ENCODE measurements at regions not wholly inside any gene's neighbourhood (a gene's known extent, or its start where the extent isn't known, plus 50 kb on each side); places are given as distances from the start of the nearest gene placed in this dataset.
"Not testable (repeated sequence)": the region's sequence is repeated elsewhere in the genome, so short reads cannot be mapped to it uniquely, and the experiment has no call there.

DNA sequence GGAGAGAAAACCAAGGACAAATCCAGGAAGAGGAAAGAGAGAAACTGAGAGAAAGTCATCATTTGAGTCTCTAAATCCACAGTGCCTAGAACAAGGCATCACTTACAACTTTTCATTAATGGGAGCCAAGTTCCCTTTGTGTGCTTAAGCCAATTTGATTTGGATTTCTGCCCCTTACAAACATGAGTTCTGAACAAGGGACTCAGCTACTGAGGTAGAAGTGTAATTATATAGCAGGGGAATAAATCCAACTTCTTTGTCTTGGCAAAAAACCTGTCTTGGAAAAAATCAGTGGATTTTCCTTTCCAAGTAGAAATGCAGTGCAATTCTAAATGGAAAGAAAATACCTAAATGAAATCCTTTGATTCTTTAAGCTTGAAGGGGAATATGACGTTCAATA is 307.2 kb upstream of the CNTN3 start:
- no peak for DNase-seq

DNA sequence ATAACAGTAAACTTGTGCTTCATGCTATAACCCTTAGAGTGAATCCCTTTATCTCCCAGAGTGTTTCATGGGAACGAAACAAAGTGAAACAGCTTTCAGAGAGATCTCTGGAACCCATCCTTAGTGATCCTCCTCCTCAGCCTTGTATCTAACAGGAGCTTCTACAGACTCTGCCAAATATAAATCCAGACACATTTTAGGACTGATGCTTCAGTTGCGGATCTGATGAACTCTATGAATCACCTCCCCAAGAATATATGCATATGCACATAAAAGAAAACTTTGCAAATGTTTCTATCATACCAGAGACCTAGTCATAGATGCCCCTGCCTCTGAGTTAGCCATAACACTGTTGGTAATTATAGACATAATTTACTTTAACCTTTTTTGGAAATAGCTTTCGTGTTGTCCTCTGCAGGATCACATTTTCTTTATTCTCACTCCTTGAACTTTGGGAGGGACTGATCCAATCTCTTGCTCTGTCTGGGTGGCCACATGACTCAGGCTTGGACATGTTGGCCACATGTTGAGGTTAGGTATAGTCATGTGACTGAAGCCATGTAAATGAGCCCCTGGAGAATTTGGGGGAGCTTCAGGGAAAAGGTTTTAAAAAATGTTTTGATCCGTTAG is 306.4 kb upstream of the CNTN3 start:
- no peak for DNase-seq

DNA sequence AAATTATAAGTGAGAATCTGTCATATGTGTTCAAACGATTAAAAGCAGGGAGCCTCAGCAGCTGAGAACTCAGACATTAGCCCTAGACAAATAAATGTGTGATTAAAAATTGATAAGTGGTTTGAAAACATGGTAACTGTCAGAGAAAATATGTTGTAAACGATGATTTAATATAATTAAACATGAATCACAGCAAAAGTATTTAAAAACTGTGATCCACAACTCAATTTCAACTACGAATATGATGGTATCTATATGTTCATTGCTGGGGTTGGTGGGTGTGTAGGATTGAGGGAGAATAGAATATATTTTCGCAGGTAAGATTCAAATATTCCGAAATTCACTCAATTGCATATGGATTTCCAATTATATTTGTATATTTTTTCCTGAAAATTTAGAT is 302.2 kb upstream of the CNTN3 start:
- no peak for DNase-seq

DNA sequence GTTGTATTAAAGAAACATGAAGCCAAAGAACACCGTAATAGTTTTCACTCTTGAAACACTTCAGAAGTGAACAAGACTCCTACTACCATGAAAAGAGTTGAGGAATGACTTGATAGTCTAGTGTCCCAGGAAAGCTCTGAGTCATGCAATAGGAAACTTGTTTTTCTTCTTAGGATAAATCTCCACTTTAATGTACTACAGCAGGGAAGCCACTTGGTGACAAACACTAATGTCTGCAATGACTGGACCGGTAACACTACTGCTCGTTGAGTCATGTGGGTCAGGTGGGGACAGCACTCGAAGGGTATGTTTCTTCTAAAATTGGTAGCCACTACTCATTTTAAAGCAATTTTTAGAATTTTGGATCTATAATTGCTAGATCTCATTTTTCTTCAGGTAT is 291.7 kb upstream of the CNTN3 start:
- no peak for DNase-seq

DNA sequence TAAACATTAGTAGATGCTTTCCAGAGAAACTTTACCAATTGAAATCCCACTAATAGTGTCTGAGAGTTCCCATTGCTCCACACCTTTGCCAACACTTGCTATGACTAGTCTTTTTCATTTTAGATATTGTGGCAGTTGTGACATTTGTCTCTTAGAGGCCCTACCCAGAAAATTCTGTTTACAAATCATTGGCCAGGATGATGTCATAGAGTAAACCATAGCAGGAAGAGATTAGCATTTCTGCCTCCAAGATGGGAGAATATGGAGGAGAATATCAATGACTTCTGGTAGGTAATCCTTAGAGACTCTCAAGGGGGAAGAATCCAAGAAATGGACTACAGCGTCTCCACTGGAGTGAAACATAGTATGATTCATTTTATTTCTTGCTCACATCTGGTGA is 291.0 kb upstream of the CNTN3 start:
- DNase-seq = no peak

DNA sequence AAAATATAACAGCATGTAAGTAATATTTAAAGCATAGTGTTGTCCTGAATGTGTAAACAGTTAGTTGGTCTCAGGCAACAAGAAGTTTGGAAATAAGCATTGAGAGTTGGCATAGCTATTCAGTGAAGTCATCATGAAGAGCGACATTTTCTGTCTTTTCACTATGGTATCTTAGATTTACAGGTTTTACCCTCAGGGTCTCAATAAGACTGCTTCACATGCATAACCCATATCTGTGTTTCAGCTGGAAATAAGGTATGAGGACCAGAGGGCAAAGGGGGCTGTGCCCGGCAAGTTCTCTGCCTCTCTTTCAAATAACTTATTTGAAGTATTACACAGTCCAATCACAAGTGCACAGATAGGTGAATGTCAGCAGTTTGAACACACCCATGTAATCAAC is 290.2 kb upstream of the CNTN3 start:
- DNase-seq = no peak

DNA sequence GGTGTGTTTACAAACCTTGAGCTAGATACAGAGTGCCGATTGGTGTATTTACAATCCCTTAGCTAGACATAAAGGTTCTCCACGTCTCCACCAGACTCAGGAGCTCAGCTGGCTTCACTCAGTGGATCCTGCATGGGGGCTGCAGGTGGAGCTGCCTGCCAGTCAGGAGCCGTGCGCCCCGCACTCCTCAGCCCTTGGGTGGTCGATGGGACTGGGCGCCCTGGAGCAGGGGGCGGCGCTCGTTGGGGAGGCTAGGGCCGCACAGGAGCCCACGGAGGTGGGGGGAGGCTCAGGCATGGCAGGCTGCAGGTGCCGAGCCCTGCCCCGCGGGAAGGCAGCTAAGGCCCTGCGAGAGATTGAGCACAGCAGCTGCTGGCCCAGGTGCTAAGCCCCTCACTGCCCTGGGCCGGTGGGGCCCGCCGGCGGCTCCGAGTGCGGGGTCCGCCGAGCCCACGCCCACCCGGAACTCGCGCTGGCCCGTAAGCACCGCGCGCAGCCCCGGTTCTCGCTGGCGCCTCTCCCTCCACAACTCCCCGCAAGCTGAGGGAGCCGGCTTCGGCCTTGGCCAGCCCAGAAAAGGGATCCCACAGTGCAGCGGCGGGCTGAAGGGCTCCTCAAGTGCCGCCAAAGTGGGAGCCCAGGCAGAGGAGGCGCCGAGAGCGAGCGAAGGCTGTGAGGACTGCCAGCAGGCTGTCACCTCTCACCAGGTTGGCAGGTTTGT is 285.5 kb upstream of the CNTN3 start:
- DNase-seq = not testable (repeated sequence)

DNA sequence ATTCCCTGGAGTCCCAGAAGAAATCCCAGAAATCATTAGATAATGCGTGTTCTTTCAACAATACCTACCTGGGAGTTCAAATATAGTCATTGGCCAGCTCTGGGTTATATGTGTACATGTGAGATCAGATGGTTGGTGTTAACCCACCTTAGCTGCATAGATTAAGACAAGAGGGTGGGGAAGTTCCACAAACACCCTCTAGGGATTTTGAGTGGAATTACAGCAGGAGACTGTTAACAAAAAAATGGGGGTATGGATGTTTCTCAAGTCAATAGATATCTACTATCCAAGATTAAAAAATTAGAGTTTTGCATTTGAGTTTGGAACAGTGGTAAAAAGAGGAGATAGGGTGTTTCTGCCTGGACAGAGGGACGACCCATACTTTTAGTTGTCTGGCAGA is 282.5 kb upstream of the CNTN3 start:
- no peak for DNase-seq

DNA sequence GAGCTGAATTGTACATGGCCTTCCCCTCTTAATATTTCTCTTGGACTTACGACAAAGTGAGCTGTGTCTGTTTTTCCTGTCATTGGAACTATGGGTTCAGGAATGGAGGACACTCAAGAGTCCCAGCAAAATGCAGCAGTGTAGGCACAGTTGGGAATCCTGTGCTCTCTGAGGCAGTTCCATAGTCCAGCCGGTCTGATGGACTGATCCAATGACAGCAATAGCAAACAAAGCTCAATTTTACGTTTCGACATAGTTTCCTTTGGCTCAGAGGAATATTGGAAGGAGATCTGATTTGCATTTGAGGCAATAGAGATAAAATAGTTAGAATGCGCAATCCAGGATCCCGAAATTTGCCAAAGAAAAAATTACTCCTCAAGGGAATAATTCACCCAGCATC is 276.9 kb upstream of the CNTN3 start:
- DNase-seq = no peak

DNA sequence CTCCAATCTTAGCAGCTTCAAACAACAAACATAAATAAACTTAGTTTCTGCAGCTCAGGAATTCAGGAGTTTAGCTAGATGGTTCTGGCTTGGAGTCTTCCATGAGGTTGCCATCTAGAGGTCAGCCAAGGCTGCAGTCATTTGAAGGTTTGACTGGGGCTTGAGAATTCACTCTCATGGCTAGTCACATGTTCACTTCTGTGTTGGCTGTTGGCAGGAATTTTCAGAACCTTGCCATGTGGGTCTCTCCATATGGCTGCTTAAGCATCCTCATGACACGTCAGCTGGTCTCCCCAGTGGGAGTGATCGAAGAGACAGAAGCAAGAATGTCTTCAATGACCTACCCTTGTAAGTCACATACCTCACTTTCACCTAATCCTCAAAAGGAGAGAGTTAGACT is 269.2 kb upstream of the CNTN3 start:
- no peak for DNase-seq

DNA sequence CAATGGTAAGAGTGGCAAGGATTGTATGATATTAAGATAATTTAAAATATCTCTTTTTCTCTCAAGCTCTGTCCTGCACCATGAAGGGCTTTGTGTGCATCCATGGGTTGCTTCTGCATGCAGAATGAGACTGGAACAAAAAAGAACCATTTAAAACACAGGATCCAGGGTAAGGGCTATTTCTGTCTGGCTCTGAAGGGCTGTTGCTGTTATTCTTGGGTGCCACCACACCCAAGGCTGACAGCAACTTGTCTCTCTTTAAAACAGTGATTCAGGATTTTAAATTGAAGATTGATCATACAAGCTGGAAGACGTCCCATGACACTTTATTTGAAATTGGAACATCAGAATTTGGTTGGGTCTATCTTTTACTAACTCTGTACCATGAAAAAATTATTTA is 268.8 kb upstream of the CNTN3 start:
- DNase-seq = no peak

DNA sequence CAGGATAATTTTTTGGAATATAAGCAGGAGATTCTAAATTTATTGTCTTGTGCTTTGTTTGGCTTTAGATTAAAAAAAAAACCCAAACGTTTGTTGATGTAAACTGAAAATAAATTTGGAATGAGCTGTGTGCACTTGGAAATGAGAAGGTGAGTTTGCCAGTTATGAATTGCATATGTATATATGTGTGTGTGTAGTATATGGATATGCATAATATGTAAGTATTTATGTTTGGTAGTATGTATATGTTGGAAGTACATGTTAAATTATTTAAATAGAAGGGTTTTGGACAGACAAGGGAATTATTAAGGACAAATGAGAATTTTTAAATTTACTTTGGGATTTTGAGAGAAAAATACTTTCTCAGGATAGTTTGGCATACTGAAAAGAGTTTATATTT is 265.8 kb upstream of the CNTN3 start:
- DNase-seq = no peak

DNA sequence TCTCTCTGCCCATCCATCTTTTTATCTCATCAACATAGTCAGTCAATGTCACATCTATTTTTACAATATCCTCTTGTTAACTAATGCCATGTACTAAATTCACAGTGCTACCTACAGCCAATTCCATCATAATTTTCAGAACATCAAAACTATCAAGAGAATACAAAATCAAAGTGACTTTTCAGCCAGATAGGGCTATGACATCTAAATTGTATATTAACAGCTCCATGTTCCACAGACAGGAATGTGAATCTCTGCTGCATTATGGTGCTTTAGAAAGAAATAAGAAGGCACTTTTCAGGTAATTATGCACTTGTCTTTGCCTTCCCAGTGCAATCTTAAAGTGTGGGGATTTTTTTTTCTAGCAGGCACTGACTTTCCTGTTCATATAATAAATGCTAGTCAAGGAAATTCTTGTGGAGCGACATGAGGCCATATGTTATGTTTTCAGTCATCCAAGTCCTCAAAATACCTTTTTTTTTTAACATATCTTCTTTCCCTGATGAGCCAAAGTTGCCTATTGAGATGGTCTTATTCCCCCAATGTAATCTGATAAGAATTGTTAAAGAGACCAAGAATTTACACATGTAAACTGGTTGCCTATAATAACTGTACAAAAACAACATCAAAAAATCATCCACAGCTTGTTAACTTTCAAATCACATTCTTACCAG is 252.0 kb upstream of the CNTN3 start:
- DNase-seq = no peak

DNA sequence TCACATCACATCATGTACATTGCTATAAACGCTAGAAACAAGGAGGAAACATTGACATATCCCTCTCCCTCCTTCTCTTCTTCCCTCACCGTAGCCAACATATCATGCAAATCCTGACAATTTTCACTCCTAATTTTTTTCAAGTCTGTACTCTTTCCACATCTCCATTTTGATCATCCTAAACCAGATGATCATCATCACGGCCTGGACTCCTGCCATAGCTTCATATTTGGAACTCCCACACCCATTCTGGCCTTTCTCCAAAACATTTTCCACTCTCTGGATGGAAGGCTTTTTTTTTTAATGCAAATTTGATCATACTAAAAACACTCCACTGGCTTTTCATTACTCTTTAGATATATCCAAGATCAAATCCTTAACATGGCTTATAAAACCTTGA is 248.0 kb upstream of the CNTN3 start:
- peak; percentile 37 for DNase-seq

DNA sequence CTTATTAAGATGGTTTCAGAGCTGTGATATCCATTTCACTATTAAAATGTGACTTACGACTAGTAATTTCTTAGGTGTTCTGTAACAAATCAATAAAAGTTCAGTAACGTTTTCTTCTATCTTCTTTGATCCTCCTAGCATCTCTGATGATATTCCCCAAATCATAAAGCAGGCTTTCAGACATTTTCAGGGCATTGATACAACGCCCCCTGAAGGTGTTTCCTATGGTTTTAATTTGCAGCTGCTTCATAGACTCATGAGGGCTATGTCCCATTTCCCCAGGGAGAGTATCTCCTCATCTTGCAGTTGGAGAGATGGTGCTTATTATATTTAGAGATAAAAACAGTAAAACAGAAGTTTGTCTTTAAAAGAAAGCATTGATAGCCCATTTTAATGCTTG is 246.8 kb upstream of the CNTN3 start:
- no peak for DNase-seq

DNA sequence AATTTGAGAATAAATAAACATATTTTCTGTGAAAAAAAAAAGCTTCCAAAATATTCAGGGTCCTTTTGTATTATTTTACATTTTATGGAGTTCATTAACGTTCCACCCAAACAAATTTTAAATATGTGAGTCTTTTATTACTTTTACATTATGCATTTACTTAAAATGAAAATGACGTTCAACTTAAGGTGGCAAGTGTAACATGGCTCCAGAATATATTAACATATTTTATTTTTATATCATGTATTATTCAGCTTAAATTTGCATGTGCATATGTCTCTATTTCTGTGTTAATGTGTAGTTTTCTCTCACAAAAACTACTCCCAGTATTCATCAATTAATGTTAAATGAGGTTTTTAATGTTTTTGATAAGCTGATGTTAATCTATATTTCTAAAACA is 243.6 kb upstream of the CNTN3 start:
- no peak for DNase-seq

DNA sequence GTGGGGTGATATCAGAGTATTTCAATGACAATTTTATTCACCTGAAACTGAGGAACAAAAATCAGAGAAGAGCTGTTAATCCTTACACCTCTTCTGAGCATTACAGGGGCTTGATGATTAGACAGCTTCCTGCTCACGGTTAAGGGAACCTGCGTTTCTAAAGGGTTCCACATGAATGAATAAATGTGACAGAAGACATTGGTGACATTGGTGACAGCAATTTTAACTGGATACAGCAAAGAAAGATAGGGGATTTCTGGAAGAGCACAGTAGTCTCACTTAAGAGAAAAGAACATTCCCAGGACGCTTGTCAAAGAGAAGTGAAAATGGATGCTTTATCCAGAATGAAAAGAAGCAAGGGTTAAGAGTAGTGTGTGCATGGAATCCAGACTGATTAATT is 235.9 kb upstream of the CNTN3 start:
- no peak for DNase-seq

DNA sequence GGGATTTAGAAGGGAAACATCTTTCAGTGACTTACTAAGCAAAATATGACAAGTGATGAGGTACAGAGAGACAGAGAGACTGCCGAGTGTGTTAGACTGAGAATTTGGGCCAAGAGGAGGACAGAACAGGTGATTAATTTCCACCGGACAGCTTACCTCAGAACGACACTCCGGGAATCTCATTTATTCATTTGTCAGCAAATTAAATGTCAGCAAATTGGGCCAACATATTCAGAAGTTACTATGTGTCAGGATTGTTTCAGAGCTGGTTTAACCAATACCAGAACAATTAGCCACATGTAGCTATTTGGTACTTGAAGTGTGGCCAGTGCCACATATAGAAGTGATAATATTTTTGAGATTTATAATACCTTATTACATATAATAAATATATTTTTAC is 232.6 kb upstream of the CNTN3 start:
- DNase-seq = no peak

DNA sequence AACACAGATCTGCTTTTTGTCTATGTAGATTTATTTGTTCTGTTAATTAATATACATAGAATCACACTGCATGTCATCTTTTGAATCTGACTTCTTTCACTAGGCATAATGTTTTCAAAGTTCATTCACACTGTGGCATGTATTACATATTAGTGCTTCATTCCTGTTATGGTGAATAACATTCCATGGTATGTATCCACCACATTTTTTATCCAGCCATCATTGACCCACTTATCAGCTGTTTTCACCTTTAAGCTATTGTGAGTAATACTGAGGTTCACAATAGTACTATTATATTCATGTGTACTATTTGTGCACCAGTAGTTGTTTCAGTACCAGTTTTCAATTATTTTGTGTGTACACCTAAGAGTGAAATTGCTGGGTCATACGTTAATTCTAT is 230.6 kb upstream of the CNTN3 start:
- DNase-seq = no peak

DNA sequence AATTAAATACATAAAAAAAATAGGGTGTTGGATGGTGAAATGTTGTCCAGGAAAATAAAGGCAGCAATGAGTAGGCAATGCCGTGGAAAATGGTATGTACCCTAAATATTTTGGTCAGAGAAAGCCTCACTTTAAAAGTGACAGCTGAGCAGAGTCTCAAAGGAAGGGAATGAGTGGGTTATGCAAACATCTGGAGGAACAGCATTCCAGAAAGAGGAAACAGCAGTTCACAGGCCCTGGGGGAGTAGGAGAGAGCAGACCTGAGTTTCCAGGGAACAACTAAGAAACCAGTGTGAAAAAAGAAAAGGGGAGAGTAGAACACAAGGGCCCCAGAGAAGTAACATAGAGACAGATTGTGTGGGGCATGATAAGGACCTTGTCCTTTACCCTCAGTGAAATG is 230.0 kb upstream of the CNTN3 start:
- no peak for DNase-seq

DNA sequence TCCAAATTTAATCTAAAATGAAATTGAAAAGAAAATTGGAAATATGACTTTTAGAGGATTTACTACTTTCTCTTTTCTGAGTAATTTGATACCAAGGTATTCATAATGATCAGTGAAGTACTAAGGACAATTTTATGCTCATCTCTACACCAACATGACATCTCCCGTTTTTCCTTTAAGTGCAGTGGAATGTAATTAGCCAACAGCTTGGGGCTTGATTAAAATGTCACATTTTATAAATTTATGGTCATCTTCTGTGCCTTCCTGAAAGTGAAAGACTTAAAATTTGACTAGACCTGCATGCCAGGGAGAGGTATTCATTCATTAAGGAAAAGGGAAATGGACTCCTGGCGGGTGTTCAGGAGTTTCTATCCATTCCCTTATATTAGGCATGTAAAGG is 228.2 kb upstream of the CNTN3 start:
- DNase-seq = no peak

DNA sequence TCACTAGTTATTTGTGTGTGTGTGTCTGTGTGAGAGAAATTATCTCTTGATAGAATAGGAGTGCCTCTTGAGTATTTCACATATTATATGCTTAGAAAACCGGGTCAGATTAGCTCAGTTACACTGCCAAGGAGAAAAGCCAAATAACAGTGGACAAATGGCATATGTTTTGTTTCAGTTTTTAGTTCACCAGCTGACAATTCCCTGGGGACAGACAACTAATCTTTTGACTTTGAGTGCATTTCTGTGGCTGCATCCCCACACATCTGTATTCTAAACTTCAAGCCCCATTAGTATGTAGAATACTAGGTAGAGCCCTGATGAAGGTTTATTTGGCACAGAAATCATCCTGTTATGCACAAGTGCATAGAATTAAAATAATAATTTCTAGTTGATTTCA is 227.7 kb upstream of the CNTN3 start:
- no peak for DNase-seq

DNA sequence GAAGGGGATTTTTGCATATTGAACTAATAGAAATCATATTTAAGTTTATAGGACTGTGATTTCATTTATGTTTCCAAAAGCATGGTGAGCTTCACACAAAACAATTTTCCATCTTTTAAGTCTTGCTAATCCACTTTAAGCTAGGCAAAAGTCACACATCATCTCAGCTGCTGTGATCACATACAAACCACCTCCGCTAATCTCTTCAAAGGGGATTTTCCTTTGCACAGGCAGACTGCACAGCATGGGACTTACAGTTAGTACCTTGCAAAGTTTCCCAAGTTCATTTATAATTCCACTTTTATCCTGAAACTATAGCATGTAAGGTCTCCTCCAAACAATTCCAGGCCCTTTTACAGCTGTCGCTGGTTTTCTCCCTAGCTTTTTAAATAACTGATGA is 225.1 kb upstream of the CNTN3 start:
- DNase-seq = no peak

DNA sequence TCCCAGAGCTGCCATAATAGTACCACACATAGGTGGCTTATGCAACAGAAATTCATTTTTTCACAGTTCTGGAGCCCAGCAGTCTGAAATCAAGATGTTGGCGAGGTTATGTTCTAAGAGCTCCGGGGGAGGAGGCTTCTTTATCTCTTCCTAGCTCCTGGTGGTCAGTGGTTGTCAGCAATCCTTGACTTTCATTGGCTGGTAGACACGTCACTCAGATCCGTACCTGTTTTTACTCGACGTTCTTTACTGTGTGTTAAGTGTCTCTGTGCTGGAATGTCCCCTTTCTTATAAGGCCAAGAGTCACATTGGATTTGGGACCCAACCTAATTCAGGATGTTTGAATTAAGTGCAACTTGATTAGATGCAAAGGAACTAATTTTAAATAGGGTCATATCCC is 218.5 kb upstream of the CNTN3 start:
- DNase-seq = no peak

DNA sequence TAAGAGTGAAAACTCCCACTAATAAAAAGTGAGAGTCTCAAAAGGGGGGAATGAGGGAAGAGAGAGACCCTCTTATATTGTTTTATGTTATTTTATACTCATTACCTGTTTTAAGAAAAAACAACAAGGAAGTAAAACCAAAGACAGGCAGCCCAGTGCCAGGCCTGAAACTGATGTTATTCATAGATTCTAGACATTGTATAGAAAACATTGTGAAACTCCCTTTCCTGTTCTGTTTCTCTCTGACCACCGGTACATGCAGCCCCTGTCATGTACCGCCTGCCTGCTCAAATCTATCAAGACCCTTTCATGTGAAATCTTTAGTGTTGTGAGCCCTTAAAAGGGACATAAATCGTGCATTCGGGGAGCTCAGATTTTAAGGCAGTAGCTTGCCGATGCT is 216.4 kb upstream of the CNTN3 start:
- DNase-seq = not testable (repeated sequence)

Measured in right hindlimb (tissue), 1 donor.